GM21529 (cell line): ENCODE measurements at regions not wholly inside any gene's neighbourhood (a gene's known extent, or its start where the extent isn't known, plus 50 kb on each side); places are given as distances from the start of the nearest gene placed in this dataset.
"Not testable (repeated sequence)": the region's sequence is repeated elsewhere in the genome, so short reads cannot be mapped to it uniquely, and the experiment has no call there.

Experiments
- ATAC-seq: cut with Tn5 transposase; IDR thresholded peaks from one replicate; pipeline ENCODE4 v1.9.1; 2021; ENCODE audit not compliant: unreplicated experiment

DNA sequence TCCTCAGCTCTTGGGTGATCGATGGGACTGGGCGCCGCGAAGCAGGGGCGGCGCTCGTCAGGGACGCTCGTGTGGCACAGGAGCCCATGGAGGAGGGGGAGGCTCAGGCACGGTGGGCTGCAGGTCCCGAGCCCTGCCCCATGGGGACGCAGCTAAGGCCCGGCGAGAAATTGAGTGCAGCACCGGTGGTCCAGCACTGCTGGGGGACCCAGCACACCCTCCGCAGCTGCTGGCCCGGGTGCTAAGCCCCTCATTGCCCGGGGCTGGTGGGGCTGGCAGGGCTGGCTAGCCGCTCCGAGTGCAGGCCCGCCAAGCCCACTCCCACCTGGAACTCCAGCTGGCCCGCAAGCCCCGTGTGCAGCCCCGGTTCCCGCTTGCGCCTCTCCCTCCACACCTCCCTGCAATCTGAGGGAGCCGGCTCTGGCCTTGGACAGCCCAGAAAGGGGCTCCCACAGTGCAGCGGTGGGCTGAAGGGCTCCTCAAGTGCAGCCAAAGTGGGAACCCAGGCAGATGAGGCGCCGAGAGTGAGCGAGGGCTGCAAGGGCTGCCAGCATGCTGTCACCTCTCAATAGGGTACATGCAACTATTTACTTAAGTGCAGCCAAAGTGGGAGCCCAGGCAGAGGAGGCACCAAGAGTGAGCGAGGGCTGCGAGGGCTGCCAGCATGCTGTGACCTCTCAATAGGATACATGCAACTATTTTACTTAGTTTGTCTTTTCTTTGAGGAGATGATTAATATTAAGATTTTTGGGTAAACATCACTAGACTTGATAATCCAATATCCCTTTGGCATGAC, 619.8 kb upstream of the IGFBP7 start:
- ATAC-seq: not testable (repeated sequence)

DNA sequence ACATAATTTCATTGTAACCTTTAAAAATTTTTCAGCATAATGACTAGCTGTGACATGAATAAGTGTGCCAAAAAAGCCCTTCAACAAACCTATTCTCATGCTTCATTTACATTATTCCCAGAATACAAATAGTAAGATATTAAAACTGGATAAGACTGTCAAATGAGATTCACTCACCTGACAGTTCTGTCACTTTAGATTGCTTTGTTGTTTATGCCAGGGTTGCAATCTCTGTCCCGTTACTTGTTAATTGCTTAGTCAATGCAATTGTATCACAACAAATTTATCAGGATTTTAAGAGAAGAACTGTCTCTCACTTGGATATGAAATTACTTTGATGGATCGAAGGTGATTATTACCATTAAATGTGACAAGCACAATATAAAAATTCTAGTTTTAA, 616.0 kb upstream of the IGFBP7 start:
- no peak for ATAC-seq

DNA sequence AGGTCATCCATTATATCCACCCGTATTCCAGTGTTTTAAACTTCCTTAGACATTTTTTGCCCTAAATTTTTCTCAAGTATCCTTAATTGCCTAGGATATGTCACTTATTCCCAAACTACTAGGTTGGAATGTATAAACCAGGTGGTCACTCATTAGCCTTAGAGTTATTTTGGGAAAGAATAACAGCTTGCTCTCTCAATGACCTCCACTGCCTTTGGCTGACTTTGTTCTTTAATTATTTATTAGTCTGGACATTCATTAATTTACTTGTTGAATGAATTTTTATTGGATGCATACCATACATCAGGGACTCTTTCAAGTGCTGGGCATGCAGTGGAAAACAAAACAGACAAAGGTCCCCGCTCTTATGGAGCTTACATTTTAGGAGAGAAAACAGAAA, 609.3 kb upstream of the IGFBP7 start:
- no peak for ATAC-seq

DNA sequence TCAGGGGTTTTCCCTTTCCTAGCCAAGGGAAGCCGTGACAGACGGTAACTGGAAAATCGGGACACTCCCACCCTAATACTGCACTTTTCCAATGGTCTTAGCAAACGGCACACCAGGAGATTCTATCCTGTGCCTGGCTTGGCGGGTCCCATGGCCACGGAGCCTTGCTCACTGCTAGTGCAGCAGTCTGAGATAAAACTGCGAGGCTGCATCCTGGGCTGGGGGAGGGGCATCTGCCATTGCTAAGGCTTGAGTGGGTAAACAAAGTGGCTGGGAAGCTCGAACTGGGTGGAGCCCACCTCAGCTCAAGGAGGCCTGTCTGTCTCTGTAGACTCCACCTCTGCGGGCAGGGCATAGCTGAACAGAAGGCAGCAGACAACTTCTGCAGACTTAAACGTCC, 604.1 kb upstream of the IGFBP7 start:
- ATAC-seq: not testable (repeated sequence)

DNA sequence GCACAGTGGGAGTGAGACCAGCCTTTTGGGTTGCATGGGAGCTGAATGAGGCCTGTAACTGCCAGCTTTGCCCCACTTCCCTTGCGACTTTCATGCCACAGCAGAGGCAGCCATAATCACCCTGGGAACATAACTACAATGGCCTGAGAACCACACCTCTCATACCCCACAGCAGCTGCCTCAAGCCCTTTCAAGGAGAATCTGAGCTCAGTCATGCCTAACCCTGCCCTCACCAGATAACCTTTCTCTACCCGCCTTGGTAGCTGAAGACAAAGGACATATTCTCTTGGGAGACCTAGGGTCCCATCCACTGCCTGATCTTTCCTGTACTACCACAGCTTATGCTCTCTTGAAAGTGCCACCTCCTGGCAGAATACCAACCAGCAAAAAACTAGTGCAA, 599.9 kb upstream of the IGFBP7 start:
- no peak for ATAC-seq

DNA sequence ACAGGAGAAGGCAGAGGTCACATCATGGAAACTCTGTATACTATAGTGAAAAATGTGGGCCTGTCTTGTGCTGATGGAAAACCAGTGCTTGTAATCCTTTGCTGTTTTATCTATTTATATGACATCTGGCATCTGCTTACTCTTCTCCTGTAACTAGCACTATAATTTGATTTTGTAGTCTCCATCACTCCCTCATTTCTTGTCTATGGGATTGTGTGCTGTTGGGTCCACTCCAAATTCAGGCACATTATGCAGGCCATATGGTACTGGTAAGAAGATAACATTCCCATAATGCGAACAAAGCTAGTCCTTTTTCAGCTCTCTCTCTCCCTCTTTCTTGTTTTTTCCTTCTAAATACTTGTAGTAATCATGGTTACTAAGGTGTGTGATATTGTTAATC, 581.2 kb upstream of the IGFBP7 start:
- ATAC-seq: no peak

DNA sequence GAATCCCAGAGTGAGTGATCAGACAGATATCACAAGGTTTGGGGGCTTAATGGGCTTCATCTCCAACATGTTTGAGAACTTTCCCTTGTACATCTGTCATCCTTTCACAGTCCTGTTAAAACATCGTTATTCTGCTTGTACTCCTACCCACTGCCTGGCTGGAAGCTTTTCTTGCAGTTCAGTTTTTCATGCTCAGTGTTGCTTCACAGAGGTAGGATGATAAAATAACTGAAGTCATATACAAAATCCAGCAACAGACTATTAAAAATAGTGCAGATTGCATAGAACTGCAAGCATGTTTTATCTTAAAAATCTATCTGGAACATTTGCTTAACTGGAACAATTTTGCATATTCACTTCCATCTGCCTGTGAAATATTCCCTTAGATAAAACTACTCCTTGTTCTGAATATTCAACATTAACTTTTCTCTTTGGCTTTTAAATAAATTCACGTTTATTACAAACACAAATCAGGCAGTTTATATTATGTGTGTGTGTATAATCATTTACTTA, 579.6 kb upstream of the IGFBP7 start:
- no peak for ATAC-seq

DNA sequence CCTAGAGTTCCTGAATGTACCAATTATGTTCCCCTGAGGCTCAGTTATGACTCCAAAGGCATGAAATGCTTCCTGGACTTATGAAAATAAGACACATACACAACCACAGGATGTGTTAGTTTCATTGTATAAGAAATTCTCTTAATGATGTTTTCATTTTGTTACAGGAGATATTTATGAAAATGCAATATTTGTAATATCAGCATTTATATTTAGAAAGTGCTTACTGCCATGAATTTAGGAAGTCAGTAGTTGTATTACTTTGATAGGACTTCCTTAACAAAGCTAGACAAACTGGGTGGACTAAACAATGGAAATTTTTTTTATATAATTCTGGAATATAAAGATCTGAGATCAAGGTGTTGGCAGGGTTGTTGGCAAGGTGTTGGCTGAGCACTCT, 572.1 kb upstream of the IGFBP7 start:
- ATAC-seq: no peak

DNA sequence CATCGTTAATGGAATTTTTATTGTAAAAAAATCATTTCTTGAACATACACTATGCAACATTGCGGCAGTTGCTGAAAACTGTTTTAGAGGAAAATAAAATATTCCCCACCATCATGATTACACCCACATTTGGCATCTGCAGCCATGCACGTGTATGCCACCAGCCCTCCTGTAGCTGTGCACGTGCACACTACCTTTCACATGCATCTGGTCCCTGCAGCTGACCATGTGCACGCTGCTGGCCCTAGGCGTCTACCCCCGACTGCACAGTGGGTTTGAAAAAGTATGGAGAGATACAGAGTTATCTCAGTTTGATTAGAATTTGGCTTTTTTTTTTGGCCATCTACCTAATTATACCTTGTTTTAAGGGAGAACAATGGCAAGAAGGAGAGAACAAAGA, 569.8 kb upstream of the IGFBP7 start:
- ATAC-seq: no peak

DNA sequence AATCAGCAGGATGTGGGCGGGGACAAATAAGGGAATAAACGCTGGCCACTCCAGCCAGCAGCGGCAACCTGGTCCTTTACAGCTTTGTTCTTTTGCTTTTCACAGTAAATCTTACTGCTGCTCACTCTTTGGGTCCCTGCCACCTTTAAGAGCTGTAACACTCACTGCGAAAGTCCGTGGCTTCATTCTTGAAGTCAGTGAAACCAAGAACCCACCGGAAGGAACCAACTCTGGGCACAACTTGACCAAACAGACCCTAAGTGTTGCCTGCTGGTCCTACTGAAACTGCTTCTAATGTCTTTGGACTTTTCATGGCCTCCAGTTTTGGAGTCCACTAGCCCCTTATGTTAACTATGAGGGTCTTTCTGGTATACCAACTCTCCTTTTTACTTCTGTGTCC, 566.2 kb upstream of the IGFBP7 start:
- no peak for ATAC-seq

DNA sequence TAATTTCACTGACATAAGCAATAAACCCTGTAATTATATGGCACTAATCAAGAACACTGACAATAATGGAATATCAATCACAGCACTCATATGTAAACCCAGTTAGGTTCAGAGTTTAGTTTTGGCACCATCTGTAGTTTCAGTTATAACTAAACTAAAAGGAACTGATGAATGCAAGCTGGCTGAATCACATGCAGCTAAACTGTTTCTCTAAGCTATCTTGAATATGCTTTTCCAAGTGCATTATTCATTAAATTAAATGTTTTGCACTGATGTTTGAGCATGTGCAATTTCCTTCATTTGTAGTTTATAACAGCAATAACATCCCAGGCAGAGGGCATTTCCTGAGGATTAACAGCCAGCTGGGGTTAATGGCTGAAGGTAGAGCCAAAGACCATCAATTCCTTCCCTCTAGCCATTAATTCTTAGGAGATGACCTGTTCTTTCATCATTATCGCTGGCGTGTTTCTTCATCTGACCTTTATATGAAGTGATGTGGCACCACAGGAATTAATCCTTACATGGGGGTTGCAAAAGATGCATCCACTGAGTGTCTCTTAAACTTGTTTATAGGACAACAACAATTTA, 562.8 kb upstream of the IGFBP7 start:
- no peak for ATAC-seq

DNA sequence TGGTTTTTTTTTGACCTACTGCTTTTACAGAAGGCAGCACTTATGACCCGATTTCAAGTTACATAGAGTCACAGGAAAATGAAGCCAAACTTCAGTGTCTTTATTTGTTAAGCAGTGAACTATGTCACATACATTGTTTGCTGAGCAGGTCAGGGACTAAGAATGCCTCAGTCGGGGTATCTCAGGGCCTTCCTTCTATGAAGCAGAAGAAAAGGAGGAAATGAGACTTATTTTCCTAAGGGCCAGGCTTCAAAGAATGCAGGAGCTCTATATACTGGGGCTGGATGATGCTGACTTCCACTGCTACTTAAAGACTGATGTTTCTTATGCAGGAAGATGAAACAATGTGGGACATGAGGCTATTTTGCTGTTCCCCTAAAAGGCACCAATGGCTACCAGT, 558.4 kb upstream of the IGFBP7 start:
- ATAC-seq: no peak

DNA sequence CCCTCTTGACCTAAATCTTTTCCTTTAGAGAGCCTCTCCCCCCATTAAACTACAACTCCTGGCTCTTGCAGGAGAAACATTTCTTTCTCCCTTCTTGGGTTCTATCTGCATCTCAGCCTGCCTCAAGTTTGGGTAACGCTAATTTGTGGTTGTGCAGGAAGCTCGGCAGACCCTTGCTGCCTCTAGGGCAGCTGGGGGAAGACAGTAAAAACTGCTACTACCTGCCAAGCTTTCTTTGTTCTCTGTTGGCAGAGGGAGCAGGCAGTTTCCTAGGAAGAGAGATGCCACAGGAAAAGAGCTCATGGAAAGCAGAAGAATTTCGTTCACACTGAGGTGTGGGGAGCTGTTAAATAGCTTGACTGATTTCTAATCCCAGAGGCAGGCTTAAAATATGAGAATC, 555.6 kb upstream of the IGFBP7 start:
- ATAC-seq: no peak

DNA sequence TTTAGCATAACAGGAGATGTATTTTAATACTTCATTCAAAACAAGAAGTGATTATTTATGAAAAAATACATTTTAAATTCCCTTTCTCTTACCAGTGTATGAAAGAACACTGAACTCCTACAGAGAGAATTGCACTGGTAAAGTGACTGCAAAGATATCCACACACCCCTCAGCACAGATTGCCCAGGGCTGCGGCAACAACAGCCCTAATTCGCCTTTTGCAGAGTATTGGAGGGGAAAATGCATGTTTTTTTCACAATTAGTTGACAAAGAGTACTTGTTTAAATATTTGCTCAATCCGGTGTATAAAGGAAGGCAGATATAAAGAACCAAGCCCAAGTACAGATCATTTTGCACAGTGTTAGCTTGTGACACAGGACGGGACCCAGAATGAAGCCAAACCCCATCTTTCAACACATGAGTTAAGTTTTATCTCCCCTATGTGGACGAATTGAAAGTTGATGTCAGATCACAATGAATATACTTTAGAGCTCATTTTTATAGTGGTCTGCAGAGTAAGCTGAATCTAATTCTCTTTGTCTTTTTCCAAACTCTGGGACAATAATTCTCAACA, 551.4 kb upstream of the IGFBP7 start:
- no peak for ATAC-seq

DNA sequence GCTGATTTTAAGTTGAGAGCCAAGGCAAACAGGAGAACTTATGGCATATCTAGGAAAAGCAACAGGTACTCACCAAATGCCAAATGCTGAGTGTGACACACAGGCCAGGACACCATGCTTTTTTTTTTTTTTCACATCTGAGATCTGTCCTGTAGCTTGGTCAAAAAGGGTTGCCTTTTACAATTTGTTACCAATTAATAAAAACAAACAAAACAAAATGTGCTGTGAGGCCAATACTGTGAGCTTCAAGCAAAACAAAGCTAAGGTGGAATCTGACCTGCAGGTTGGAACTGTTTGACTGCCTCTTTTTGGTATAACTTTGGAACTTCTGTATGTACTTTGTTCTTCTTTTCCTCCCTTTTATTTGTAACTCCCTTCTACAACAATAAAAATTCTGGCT, 548.5 kb upstream of the IGFBP7 start:
- no peak for ATAC-seq

DNA sequence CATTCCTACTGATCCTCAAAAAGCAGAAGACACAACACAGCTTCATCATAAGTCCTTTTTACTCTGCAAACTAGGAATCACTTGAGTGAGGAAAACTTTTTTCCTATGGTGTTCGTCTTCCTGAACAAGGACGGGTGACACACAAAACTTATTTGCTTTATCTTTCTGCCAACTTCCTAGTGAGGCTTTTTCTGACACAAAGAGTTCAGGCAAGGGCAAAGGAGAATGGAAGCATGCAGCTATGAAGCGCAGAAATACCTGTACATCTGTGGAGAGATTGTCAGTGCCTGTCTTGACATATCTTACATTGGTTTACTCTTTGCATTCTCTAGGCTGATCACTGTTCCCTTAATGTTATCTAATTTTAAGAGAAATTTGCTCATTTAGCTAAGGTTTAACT, 548.0 kb upstream of the IGFBP7 start:
- no peak for ATAC-seq

DNA sequence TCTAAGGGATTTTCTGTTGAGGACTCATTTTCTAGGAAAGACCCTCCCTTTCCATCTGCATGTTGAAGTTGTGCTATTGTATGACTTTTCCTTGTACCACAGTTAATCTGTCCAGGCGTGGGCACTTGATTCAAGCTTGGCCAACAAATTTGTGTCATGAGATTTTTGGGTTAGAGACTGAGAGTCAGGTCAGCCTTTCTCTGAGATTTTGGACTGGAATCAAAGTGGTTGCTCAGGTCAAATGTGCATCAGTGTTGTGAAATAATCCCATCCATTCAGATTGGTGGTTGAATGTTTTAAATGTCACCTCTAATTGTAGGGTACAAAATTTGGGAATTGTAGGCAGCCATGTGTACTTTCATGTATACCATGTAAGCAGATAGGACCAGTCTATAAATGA, 545.2 kb upstream of the IGFBP7 start:
- no peak for ATAC-seq

DNA sequence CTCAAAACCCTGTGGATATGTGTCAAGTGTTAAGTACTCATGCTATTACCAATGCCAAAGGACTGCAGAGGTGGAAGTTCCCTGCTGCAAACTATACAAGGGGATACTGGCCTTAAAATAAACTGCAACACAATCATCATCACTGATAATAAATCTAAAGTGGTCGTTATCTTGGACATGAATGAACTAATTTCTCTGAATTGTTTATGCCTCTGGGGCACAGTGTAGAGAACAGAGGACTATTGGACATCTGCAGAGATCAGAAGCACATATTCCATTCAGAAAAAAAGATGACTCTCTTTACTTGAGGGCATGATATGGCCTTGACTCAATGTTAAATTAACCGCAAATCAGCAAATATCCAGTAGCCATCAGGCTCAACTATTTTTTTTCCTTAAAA, 542.6 kb upstream of the IGFBP7 start:
- no peak for ATAC-seq

DNA sequence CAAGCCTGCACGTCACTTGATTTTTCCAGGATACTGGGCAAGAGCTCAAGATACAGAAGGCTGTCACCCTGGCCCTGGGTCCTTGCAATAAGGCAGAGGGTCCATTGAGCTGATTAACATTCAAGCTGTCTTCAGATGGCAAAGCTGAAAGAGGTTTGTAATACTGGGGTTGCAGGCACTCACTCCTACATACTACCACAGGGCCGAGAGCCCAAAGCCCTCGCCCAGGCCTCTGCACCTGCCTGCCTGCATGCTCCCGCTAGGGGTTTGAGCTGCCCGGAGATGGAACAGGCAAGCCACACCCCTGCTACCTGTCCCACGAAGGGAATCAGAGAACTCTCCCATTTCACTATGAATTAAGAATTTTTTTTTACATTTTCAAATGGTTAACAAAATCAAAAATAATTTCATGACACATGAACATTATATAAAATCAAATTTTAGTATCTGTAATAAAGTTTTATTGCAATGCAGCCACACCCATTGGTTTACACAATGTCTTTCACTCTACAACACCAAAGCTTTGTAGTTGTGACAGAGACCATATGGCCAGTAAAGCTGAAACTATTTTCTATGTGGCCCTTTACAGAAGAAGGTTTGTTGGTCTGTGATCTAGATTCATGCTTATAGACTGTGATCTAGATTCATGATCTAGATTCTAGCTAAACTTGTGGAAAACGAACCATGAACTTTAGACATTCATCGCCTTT, 530.4 kb upstream of the IGFBP7 start:
- no peak for ATAC-seq

DNA sequence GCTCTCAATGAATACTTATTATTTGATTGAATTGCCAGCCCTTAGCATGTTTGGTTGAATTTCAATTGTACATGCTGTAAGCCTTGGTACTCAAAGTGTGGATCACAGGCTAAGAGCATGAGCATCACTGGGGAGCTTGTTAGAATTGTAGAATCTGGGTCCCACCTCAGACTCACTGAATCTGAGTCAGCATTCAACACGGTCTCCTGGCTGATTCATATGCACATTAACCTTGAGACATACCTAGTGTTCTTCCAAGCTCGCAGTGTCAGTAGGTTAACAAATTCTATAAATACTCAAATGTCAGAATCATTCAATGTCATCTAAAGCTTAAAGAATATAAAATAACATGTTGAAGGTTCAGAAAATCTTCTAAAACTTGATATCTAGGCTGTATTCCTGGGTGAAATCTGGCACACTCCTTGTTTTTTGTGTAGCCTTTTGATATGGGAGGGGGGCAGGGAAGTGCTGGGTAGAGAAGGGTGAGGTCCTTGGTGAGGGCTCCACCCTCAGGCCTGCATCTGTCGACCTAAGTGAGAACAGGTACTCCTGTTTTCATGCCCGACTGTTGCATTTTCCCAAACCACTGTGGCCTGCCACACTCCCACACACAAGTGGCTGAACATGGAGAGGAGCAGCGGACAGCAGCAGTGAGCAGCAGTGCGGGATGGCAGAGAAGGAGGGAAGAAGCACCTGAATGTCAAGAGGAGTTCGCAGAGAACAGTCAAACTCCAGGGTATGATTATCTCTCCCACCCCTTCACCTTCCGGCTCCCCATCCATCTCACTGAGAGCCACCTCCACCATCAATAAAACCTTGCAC, 529.6 kb upstream of the IGFBP7 start:
- ATAC-seq: no peak

DNA sequence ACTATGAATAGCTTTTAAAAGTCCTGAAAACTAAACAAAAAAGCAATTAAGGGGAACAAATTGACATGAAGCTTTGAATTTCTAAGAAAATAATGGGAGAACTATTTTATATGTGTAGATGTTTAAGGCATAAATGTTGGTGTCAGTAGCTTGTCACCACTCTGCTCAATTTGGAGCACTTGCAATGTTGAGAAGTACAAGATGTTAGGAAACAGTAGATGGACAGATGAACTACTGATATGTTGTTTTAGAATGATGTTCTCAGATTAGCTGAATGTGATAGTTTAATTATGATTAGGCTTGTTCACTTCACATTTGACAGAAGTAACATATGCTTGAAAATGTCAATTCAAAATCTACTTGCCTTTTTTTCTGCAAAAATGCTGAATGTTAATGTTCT, 525.7 kb upstream of the IGFBP7 start:
- no peak for ATAC-seq
